GM23338 (cell line): ENCODE measurements at regions not wholly inside any gene's neighbourhood (a gene's known extent, or its start where the extent isn't known, plus 50 kb on each side); places are given as distances from the start of the nearest gene placed in this dataset.

Source experiments
- ATAC-seq: fragments of 200-7000 bp; cut with Tn5 transposase; 3 replicates; pipeline ENCODE4 v1.9.1; 2020
- DNase-seq: peaks from one replicate; pipeline ENCODE4 v3.0.0-alpha.2; 2015; ENCODE audit warnings: low spot score
- H2AFZ ChIP-seq: fragments of 200-600 bp; sonication (generic); 2 replicates; pipeline ENCODE4 v1.8.0; 2016; ENCODE audit warnings: antibody characterized with exemption, mild to moderate bottlenecking, moderate library complexity
- H3F3A ChIP-seq: fragments of 200-600 bp; sonication (generic); replicated peaks from 2 replicates; pipeline ENCODE4 v1.8.0; 2017; ENCODE audit warnings: antibody characterized with exemption, mixed run types, low read depth
- H3K27ac ChIP-seq: fragments of 200-600 bp; sonication (generic); 2 replicates; pipeline ENCODE4 v1.6.1; 2016; ENCODE audit warnings: low read depth
- H3K27me3 ChIP-seq: fragments of 200-600 bp; sonication (generic); 2 replicates; pipeline ENCODE4 v1.8.0; 2016; ENCODE audit warnings: mild to moderate bottlenecking, mixed run types, moderate library complexity; ENCODE audit not compliant: insufficient read depth
- H3K36me3 ChIP-seq: fragments of 200-600 bp; sonication (generic); 2 replicates; pipeline ENCODE4 v1.8.0; 2016; ENCODE audit warnings: mild to moderate bottlenecking; ENCODE audit not compliant: insufficient read depth
- H3K4me1 ChIP-seq: fragments of 200-600 bp; sonication (generic); 2 replicates; pipeline ENCODE4 v1.8.0; 2016; ENCODE audit warnings: mild to moderate bottlenecking, moderate library complexity; ENCODE audit not compliant: insufficient read depth
- H3K4me2 ChIP-seq: fragments of 200-600 bp; sonication (generic); 2 replicates; pipeline ENCODE4 v1.7.1; 2017; ENCODE audit warnings: mixed run types
- H3K4me3 ChIP-seq: fragments of 200-600 bp; sonication (generic); 2 replicates; pipeline ENCODE4 v1.6.1; 2016; ENCODE audit warnings: mixed run types
- H3K79me2 ChIP-seq: fragments of 200-600 bp; sonication (generic); replicated peaks from 2 replicates; pipeline ENCODE4 v1.8.0; 2017; ENCODE audit warnings: mild to moderate bottlenecking; ENCODE audit not compliant: insufficient read depth
- H3K9me2 ChIP-seq: fragments of 200-600 bp; sonication (generic); 2 replicates; pipeline ENCODE4 v1.8.0; 2017; ENCODE audit not compliant: insufficient read depth
- H4K20me1 ChIP-seq: fragments of 200-600 bp; sonication (generic); replicated peaks from 2 replicates; pipeline ENCODE4 v1.8.0; 2017; ENCODE audit warnings: mild to moderate bottlenecking; ENCODE audit not compliant: insufficient read depth
- H3K27ac Mint-ChIP-seq: 2 replicates; pipeline ENCODE4 v1.8.0; 2020; ENCODE audit warnings: inconsistent platforms, mild to moderate bottlenecking, moderate library complexity, mixed read lengths
- H3K27me3 Mint-ChIP-seq: 3 replicates; pipeline ENCODE4 v1.8.0; 2022; ENCODE audit warnings: low read depth, mild to moderate bottlenecking, moderate library complexity, mixed read lengths, inconsistent platforms; ENCODE audit not compliant: insufficient read depth, poor library complexity
- H3K36me3 Mint-ChIP-seq: 3 replicates; pipeline ENCODE4 v1.8.0; 2021; ENCODE audit warnings: low read depth, mild to moderate bottlenecking, inconsistent platforms, moderate library complexity, mixed read lengths
- H3K4me1 Mint-ChIP-seq: 3 replicates; pipeline ENCODE4 v1.8.0; 2020; ENCODE audit warnings: mild to moderate bottlenecking, inconsistent platforms, mixed read lengths
- H3K4me3 Mint-ChIP-seq: 3 replicates; pipeline ENCODE4 v1.8.0; 2021; ENCODE audit warnings: moderate library complexity, mild to moderate bottlenecking, inconsistent platforms, mixed read lengths
- H3K9me3 Mint-ChIP-seq: 3 replicates; pipeline ENCODE4 v1.8.0; 2020; ENCODE audit warnings: moderate library complexity, mild to moderate bottlenecking, inconsistent platforms, mixed read lengths
- CREB1 ChIP-seq: fragments of 250-450 bp; sonication (Bioruptor Pico); IDR thresholded peaks from 2 replicates; pipeline ENCODE4 v1.5.0; 2020; ENCODE audit warnings: low read depth, mild to moderate bottlenecking, moderate library complexity
- ETS1 ChIP-seq: IDR thresholded peaks from 2 replicates; pipeline ENCODE4 v1.6.1; 2016; ENCODE audit warnings: antibody characterized with exemption
- EZH2 ChIP-seq: fragments of 200-600 bp; sonication (generic); IDR thresholded peaks from one replicate; pipeline ENCODE4 v1.8.0; 2017; ENCODE audit warnings: antibody characterized with exemption, mild to moderate bottlenecking, low read depth; ENCODE audit not compliant: unreplicated experiment
- EZH2phosphoT487 ChIP-seq: fragments of 200-600 bp; sonication (generic); IDR thresholded peaks from one replicate; pipeline ENCODE4 v1.8.1; 2018; ENCODE audit warnings: antibody characterized with exemption; ENCODE audit not compliant: unreplicated experiment
- JUNB ChIP-seq: IDR thresholded peaks from one replicate; pipeline ENCODE4 v1.6.1; 2016; ENCODE audit warnings: antibody characterized with exemption; ENCODE audit not compliant: unreplicated experiment
- POLR2AphosphoS5 ChIP-seq: IDR thresholded peaks from 2 replicates; pipeline ENCODE4 v1.6.1; 2016; ENCODE audit warnings: antibody characterized with exemption, low read depth
- REST ChIP-seq: IDR thresholded peaks from one replicate; pipeline ENCODE4 v1.6.1; 2018; ENCODE audit warnings: antibody characterized with exemption; ENCODE audit not compliant: unreplicated experiment
- STAT1 ChIP-seq: IDR thresholded peaks from one replicate; pipeline ENCODE4 v1.6.1; 2016; ENCODE audit warnings: antibody characterized with exemption; ENCODE audit not compliant: unreplicated experiment
- ZNF331 ChIP-seq: fragments of 250-450 bp; sonication (Bioruptor Pico); IDR thresholded peaks from 2 replicates; pipeline ENCODE4 v1.5.0; 2020; ENCODE audit warnings: low read depth, mild to moderate bottlenecking, moderate library complexity
- TF ChIP-seq, protein P1 (sequence below): fragments of 250-450 bp; sonication (Bioruptor Pico); IDR thresholded peaks from 2 replicates; pipeline ENCODE4 v1.5.0; 2020; ENCODE audit warnings: mild to moderate bottlenecking, moderate library complexity

- TF ChIP-seq, protein P1, sequence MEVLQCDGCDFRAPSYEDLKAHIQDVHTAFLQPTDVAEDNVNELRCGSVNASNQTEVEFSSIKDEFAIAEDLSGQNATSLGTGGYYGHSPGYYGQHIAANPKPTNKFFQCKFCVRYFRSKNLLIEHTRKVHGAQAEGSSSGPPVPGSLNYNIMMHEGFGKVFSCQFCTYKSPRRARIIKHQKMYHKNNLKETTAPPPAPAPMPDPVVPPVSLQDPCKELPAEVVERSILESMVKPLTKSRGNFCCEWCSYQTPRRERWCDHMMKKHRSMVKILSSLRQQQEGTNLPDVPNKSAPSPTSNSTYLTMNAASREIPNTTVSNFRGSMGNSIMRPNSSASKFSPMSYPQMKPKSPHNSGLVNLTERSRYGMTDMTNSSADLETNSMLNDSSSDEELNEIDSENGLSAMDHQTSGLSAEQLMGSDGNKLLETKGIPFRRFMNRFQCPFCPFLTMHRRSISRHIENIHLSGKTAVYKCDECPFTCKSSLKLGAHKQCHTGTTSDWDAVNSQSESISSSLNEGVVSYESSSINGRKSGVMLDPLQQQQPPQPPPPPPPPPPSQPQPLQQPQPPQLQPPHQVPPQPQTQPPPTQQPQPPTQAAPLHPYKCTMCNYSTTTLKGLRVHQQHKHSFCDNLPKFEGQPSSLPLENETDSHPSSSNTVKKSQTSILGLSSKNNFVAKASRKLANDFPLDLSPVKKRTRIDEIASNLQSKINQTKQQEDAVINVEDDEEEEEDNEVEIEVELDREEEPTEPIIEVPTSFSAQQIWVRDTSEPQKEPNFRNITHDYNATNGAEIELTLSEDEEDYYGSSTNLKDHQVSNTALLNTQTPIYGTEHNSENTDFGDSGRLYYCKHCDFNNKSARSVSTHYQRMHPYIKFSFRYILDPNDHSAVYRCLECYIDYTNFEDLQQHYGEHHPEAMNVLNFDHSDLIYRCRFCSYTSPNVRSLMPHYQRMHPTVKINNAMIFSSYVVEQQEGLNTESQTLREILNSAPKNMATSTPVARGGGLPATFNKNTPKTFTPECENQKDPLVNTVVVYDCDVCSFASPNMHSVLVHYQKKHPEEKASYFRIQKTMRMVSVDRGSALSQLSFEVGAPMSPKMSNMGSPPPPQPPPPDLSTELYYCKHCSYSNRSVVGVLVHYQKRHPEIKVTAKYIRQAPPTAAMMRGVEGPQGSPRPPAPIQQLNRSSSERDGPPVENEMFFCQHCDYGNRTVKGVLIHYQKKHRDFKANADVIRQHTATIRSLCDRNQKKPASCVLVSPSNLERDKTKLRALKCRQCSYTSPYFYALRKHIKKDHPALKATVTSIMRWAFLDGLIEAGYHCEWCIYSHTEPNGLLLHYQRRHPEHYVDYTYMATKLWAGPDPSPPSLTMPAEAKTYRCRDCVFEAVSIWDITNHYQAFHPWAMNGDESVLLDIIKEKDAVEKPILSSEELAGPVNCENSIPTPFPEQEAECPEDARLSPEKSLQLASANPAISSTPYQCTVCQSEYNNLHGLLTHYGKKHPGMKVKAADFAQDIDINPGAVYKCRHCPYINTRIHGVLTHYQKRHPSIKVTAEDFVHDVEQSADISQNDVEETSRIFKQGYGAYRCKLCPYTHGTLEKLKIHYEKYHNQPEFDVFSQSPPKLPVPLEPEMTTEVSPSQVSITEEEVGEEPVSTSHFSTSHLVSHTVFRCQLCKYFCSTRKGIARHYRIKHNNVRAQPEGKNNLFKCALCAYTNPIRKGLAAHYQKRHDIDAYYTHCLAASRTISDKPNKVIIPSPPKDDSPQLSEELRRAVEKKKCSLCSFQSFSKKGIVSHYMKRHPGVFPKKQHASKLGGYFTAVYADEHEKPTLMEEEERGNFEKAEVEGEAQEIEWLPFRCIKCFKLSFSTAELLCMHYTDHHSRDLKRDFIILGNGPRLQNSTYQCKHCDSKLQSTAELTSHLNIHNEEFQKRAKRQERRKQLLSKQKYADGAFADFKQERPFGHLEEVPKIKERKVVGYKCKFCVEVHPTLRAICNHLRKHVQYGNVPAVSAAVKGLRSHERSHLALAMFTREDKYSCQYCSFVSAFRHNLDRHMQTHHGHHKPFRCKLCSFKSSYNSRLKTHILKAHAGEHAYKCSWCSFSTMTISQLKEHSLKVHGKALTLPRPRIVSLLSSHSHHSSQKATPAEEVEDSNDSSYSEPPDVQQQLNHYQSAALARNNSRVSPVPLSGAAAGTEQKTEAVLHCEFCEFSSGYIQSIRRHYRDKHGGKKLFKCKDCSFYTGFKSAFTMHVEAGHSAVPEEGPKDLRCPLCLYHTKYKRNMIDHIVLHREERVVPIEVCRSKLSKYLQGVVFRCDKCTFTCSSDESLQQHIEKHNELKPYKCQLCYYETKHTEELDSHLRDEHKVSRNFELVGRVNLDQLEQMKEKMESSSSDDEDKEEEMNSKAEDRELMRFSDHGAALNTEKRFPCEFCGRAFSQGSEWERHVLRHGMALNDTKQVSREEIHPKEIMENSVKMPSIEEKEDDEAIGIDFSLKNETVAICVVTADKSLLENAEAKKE (CRISPR knock-in tag), result no peak
- no peak for TF ChIP-seq JUNB
These were observed 120.5 kb upstream of the ADAMTSL1 start (continued) for GRCh38 chr9:18353473-18353872.

- DNase-seq, result no peak
- Histone ChIP-seq H3K4me2 (no peak overlapping the region), H4K20me1 (no peaks in the 10 kb centered on the region), H3F3A (no peaks in the 10 kb centered on the region), H3K4me1 (no peaks in the 10 kb centered on the region), H3K4me3 (no peak overlapping the region), H2AFZ (no peak overlapping the region), H3K79me2 (no peaks in the 10 kb centered on the region), H3K27ac (no peak overlapping the region), H3K36me3 (no peaks in the 10 kb centered on the region), H3K9me2 (peaks cover 4% of the 10 kb centered on the region; the same call in 1 of the 2 replicates), H3K27me3 (no peaks in the 10 kb centered on the region)
- no peaks in the 10 kb centered on the region for H3K36me3 Mint-ChIP-seq
- ATAC-seq, result no peak
- no peak overlapping the region for H3K27ac Mint-ChIP-seq
- H3K4me3 Mint-ChIP-seq, result no peak overlapping the region
- no peaks in the 10 kb centered on the region for H3K4me1 Mint-ChIP-seq
- H3K9me3 Mint-ChIP-seq, result no peaks in the 10 kb centered on the region; the same call in 2 of the 3 replicates
- no peaks in the 10 kb centered on the region for H3K27me3 Mint-ChIP-seq
- no peak for TF ChIP-seq ZNF331 (CRISPR knock-in tag)
- TF ChIP-seq REST, result no peak
- TF ChIP-seq JUNB, result no peak
- TF ChIP-seq STAT1, result no peak
- TF ChIP-seq POLR2AphosphoS5, result no peak
- no peak for TF ChIP-seq CREB1
- TF ChIP-seq ETS1, result no peak
- no peak for TF ChIP-seq EZH2
- TF ChIP-seq EZH2phosphoT487, result no peak
These were observed 116.6 kb upstream of the ADAMTSL1 start for GRCh38 chr9:18357321-18357720.
